Thyroid gland (tissue), 4 donors: ENCODE measurements at regions not wholly inside any gene's neighbourhood (a gene's known extent, or its start where the extent isn't known, plus 50 kb on each side); places are given as distances from the start of the nearest gene placed in this dataset.

Experiments
- DNase-seq, 2 donors: peaks; one replicate each; pipeline ENCODE4 v3.0.0-alpha.2; 2019
- H3K27ac ChIP-seq, 3 donors: fragments of 200-600 bp; sonication (generic); 1 replicate in 2 of 3; 2 replicates in 1 of 3; pipeline ENCODE4 v1.5.1; 2016 to 2019; ENCODE audit warnings: mild to moderate bottlenecking in 1 of 3, moderate library complexity in 1 of 3
- H3K27me3 ChIP-seq: fragments of 200-600 bp; sonication (generic); one replicate; pipeline ENCODE4 v1.5.1; 2019
- H3K36me3 ChIP-seq, 2 donors: fragments of 200-600 bp; sonication (generic); one replicate each; pipeline ENCODE4 v1.5.1; 2016 to 2019
- H3K4me1 ChIP-seq, 2 donors: fragments of 200-600 bp; sonication (generic); one replicate each; pipeline ENCODE4 v1.5.1; 2017 to 2019
- H3K4me3 ChIP-seq, 3 donors: fragments of 200-600 bp; sonication (generic); replicated peaks in 1 of 3; 1 replicate in 2 of 3; 2 replicates in 1 of 3; pipeline ENCODE4 v1.5.1; 2016; ENCODE audit warnings: mild to moderate bottlenecking in 1 of 3
- H3K9me3 ChIP-seq: fragments of 200-600 bp; sonication (generic); one replicate; pipeline ENCODE4 v1.5.1; 2017
- CTCF ChIP-seq, 6 experiments: fragments of 200-600 bp in 3 of 6; fragments of 450-650 bp in 3 of 6; sonication (generic) in 3 of 6; IDR thresholded peaks; one replicate each; pipeline ENCODE4 v1.5.1; 2016 to 2019; ENCODE audit warnings: antibody characterized with exemption in 6 of 6, mild to moderate bottlenecking in 2 of 6, inconsistent platforms in 1 of 6, moderate library complexity in 1 of 6
- POLR2A ChIP-seq, 2 donors: fragments of 450-650 bp; IDR thresholded peaks; one replicate each; pipeline ENCODE4 v1.6.1; 2017; ENCODE audit warnings: antibody characterized with exemption in 2 of 2, mild to moderate bottlenecking in 2 of 2, moderate library complexity in 1 of 2
- WGBS, 2 donors: methylation state at CpG; one replicate each; pipeline ENCODE4 v1.1.5; 2017; 5-methylcytosine and 5-hydroxymethylcytosine counted together
- intact Hi-C: fragments of 100-400 bp; cut with DNase I; formaldehyde crosslinking; loops from one replicate; pipeline ENCODE4 v1.15.1; 2023

DNA sequence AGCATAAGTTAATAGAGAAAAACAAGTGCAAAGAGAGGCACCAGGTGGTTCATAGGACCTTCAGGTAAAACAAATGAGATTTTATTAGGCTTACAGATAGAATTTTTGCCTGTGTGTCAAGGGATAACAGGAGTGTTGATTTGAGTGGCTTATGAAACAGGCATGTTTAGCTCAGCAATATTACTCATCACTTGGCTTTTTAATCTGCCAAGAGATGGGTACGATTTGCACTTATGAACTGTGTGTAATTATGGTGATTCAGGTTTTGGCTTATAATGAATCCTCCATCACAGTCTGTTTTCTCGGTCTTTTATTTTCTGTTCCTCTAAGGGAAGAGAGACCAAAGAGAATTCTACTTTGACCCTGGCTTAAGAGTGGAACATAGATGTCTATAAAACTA is 199.3 kb downstream of the DMRTA1 start:
- DNase-seq, result no peak
- Histone ChIP-seq H3K27me3 (no peaks in the 10 kb centered on the region), H3K4me1 (no peaks in the 10 kb centered on the region), H3K9me3 (no peaks in the 10 kb centered on the region), H3K4me3 (no peak overlapping the region), H3K36me3 (no peaks in the 10 kb centered on the region), H3K27ac (no peak overlapping the region)
- intact Hi-C loops, result no loop called here
- WGBS, 2 donors, result 81 to 85% methylated on average over 2 of the region's 2 CpGs
- TF ChIP-seq POLR2A (IDR thresholded peaks at IDR 0.05), result no peak
- TF ChIP-seq CTCF (IDR thresholded peaks at IDR 0.05), result no peak

- intact Hi-C loops, result no loop called here
- no peak overlapping the region for H3K4me3 ChIP-seq
- H3K4me1 ChIP-seq, result no peaks in the 10 kb centered on the region
- no peak overlapping the region for H3K27ac ChIP-seq
- no peaks in the 10 kb centered on the region for H3K27me3 ChIP-seq
- TF ChIP-seq CTCF (IDR thresholded peaks at IDR 0.05) (no peak), POLR2A (IDR thresholded peaks at IDR 0.05) (no peak)
- DNase-seq, result no peak
- no peaks in the 10 kb centered on the region for H3K36me3 ChIP-seq
- H3K9me3 ChIP-seq, result no peaks in the 10 kb centered on the region
- 24 to 27% methylated on average over 2 of the region's 2 CpGs for WGBS, 2 donors
Observed at GRCh38 chr9:22649384-22649783, 202.8 kb downstream of the DMRTA1 start.

DNA sequence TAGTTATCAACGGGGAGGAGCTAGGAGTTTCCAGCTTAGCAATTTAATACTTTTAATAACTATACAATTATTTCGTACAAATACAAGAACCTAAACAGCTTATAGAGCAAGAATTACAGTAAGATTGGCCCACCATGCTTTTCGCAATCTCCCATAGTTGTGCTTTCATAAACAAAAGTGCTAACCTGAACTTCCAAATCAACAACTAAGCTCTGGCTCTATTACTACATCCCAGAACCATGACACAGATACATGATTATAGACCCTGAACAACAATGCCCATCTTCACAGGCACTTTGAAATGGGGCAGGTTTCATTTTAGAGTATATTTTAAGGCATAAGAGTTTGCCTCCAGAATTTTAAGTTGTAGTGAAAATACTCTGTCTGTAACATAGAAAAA is 203.5 kb downstream of the DMRTA1 start:
- intact Hi-C loops, result no loop called here

GRCh38 chr9:22650946-22651345 is 204.3 kb downstream of the DMRTA1 start:
- no peaks in the 10 kb centered on the region for H3K9me3 ChIP-seq
- no peak for DNase-seq
- intact Hi-C loops, result no loop called here
- TF ChIP-seq CTCF (IDR thresholded peaks at IDR 0.05) (no peak), POLR2A (IDR thresholded peaks at IDR 0.05) (no peak)
- no peaks in the 10 kb centered on the region for H3K4me1 ChIP-seq
- H3K36me3 ChIP-seq, result no peaks in the 10 kb centered on the region
- H3K27me3 ChIP-seq, result no peaks in the 10 kb centered on the region
- no peak overlapping the region for H3K4me3 ChIP-seq
- H3K27ac ChIP-seq, result no peak overlapping the region

More for the DNA sequence above, 203.5 kb downstream of the DMRTA1 start:
- Histone ChIP-seq H3K4me3 (no peak overlapping the region), H3K27me3 (no peaks in the 10 kb centered on the region), H3K36me3 (no peaks in the 10 kb centered on the region), H3K27ac (no peak overlapping the region), H3K9me3 (no peaks in the 10 kb centered on the region), H3K4me1 (no peaks in the 10 kb centered on the region)
- no peak for DNase-seq
- no peak for TF ChIP-seq CTCF (IDR thresholded peaks at IDR 0.05)
- no peak for TF ChIP-seq POLR2A (IDR thresholded peaks at IDR 0.05)
- WGBS, 2 donors, result 81 to 86% methylated on average over 3 of the region's 3 CpGs

GRCh38 chr9:22654833-22655232 is 208.2 kb downstream of the DMRTA1 start:
- TF ChIP-seq CTCF (IDR thresholded peaks at IDR 0.05) (no peak), POLR2A (IDR thresholded peaks at IDR 0.05) (no peak)
- Histone ChIP-seq H3K4me1 (no peaks in the 10 kb centered on the region), H3K27ac (no peak overlapping the region), H3K9me3 (no peaks in the 10 kb centered on the region), H3K4me3 (no peak overlapping the region), H3K36me3 (no peaks in the 10 kb centered on the region), H3K27me3 (no peaks in the 10 kb centered on the region)
- intact Hi-C loops, result no loop called here
- no peak for DNase-seq
